H1 (cell line): ENCODE measurements at regions not wholly inside any gene's neighbourhood (a gene's known extent, or its start where the extent isn't known, plus 50 kb on each side); places are given as distances from the start of the nearest gene placed in this dataset.

Experiments used
- CTCF ChIA-PET: fragments of 300-600 bp; sonication (Branson Sonifier 250); formaldehyde crosslinking; loops from one replicate; lab custom pipeline; 2021; ENCODE audit not compliant: partially characterized antibody; lab: Charles Lee
- POLR2A ChIA-PET: fragments of 300-600 bp; sonication (Branson Sonifier 250); formaldehyde crosslinking; loops from one replicate; lab custom pipeline; 2021; ENCODE audit warnings: inconsistent platforms; ENCODE audit not compliant: partially characterized antibody; lab: Charles Lee
- DNase-seq, 2 experiments: peaks; one replicate each; pipeline versions ENCODE4 v3.0.0 to v3.0.0-alpha.2; 2010 to 2022; ENCODE audit warnings: low spot score in 2 of 2, low read depth in 1 of 2, mixed read lengths in 1 of 2
- FAIRE-seq: peaks from 2 replicates; lab custom pipeline; 2011; peaks lifted over from hg19 to GRCh38; lab: Jason Lieb, UNC
- H2AFZ ChIP-seq: 2 replicates; pipeline ENCODE4 v1.8.1; 2012; ENCODE audit warnings: low read length, inconsistent platforms
- H2AK5ac ChIP-seq: 2 replicates; pipeline ENCODE4 v1.6.1; 2013; ENCODE audit warnings: low read depth, low read length
- H2BK120ac ChIP-seq: replicated peaks from 2 replicates; pipeline ENCODE3; 2013; ENCODE audit warnings: low read depth, low read length, inconsistent platforms
- H2BK12ac ChIP-seq: 2 replicates; pipeline ENCODE4 v1.6.1; 2013; ENCODE audit warnings: low read depth, low read length
- H2BK15ac ChIP-seq: 2 replicates; pipeline ENCODE4 v1.6.1; 2013; ENCODE audit warnings: low read length
- H2BK20ac ChIP-seq: 2 replicates; pipeline ENCODE4 v1.6.1; 2013; ENCODE audit warnings: low read length
- H2BK5ac ChIP-seq: 2 replicates; pipeline ENCODE4 v1.6.1; 2013; ENCODE audit warnings: low read depth, low read length
- H3K14ac ChIP-seq: 2 replicates; pipeline ENCODE4 v1.6.1; 2013; ENCODE audit warnings: inconsistent platforms; ENCODE audit not compliant: insufficient read length
- H3K18ac ChIP-seq: 2 replicates; pipeline ENCODE4 v1.6.1; 2013; ENCODE audit warnings: low read length; ENCODE audit errors: extremely low read depth
- H3K23ac ChIP-seq: 2 replicates; pipeline ENCODE4 v1.6.1; 2013; ENCODE audit warnings: inconsistent platforms; ENCODE audit not compliant: insufficient read length
- H3K23me2 ChIP-seq: 2 replicates; pipeline ENCODE4 v1.6.1; 2013; ENCODE audit warnings: low read depth, low read length
- H3K27ac ChIP-seq: 2 replicates; pipeline ENCODE4 v1.6.1; 2011; ENCODE audit warnings: low read depth, low read length, inconsistent platforms
- H3K27me3 ChIP-seq, 4 experiments: replicated peaks in 1 of 4; 1 replicate in 1 of 4; 2 replicates in 3 of 4; pipeline versions ENCODE4 v1.6.1 to v1.8.1; 2011 to 2013; ENCODE audit warnings: low read length in 3 of 4, mild to moderate bottlenecking in 3 of 4, inconsistent platforms in 2 of 4, mixed read lengths in 2 of 4, moderate library complexity in 1 of 4; ENCODE audit not compliant: control insufficient read depth in 3 of 4, insufficient read depth in 3 of 4; ENCODE audit errors: extremely low read depth in 1 of 4
- H3K36me3 ChIP-seq, 4 experiments: 2 replicates each; pipeline versions ENCODE4 v1.6.1 to v1.8.1; 2011 to 2013; ENCODE audit warnings: mild to moderate bottlenecking in 4 of 4, low read length in 3 of 4, moderate library complexity in 2 of 4, control low read depth in 1 of 4, inconsistent platforms in 1 of 4; ENCODE audit not compliant: insufficient read depth in 4 of 4, control insufficient read depth in 2 of 4
- H3K4ac ChIP-seq: replicated peaks from 2 replicates; pipeline ENCODE3; 2013; ENCODE audit warnings: low read length, low read depth, mixed read lengths, inconsistent platforms; ENCODE audit not compliant: insufficient read length
- H3K4me1 ChIP-seq, 4 experiments: replicated peaks in 1 of 4; 1 replicate in 1 of 4; 2 replicates in 3 of 4; pipeline versions ENCODE4 v1.6.1 to v1.8.1; 2011 to 2013; ENCODE audit warnings: low read length in 3 of 4, inconsistent platforms in 2 of 4, mixed read lengths in 1 of 4; ENCODE audit not compliant: insufficient read depth in 4 of 4, control insufficient read depth in 3 of 4
- H3K4me2 ChIP-seq, 2 experiments: 2 replicates each; pipeline versions ENCODE4 v1.6.1 to v1.8.1; 2011 to 2013; ENCODE audit warnings: low read depth in 2 of 2, low read length in 2 of 2, control low read depth in 1 of 2, inconsistent platforms in 1 of 2, mild to moderate bottlenecking in 1 of 2; ENCODE audit not compliant: insufficient read depth in 1 of 2
- H3K4me3 ChIP-seq, 4 experiments: fragments of 200-600, 300-600 bp in 1 of 4; sonication (generic), shearing (Covaris generic), sonication (Bioruptor Twin) in 1 of 4; 2 replicates each; pipeline versions ENCODE4 v1.5.1 to v1.8.1; 2011 to 2016; ENCODE audit warnings: low read length in 4 of 4, low read depth in 3 of 4, control low read depth in 2 of 4, inconsistent platforms in 2 of 4, mild to moderate bottlenecking in 2 of 4, mixed read lengths in 1 of 4, moderate library complexity in 1 of 4; ENCODE audit not compliant: insufficient read depth in 2 of 4; ENCODE audit errors: extremely low read depth in 1 of 4
- H3K56ac ChIP-seq: replicated peaks from 2 replicates; pipeline ENCODE3; 2013; ENCODE audit warnings: low read depth, mild to moderate bottlenecking, mixed read lengths, low read length, inconsistent platforms; ENCODE audit not compliant: insufficient read length
- H3K79me1 ChIP-seq: 2 replicates; pipeline ENCODE4 v1.6.1; 2013; ENCODE audit warnings: low read depth, low read length, control low read depth
- H3K79me2 ChIP-seq, 2 experiments: 2 replicates each; pipeline versions ENCODE4 v1.6.1 to v1.8.1; 2012 to 2013; ENCODE audit warnings: low read length in 2 of 2, mild to moderate bottlenecking in 2 of 2, inconsistent platforms in 1 of 2; ENCODE audit not compliant: insufficient read depth in 2 of 2, control insufficient read depth in 1 of 2
- H3K9ac ChIP-seq, 4 experiments: replicated peaks in 1 of 4; 1 replicate in 1 of 4; 2 replicates in 3 of 4; pipeline versions ENCODE4 v1.6.1 to v1.8.1; 2011 to 2013; ENCODE audit warnings: low read depth in 3 of 4, low read length in 3 of 4, control low read depth in 2 of 4, mild to moderate bottlenecking in 2 of 4, moderate library complexity in 2 of 4, inconsistent platforms in 1 of 4; ENCODE audit errors: extremely low read depth in 1 of 4
- H3K9me3 ChIP-seq, 2 experiments: 2 replicates each; pipeline versions ENCODE4 v1.6.1 to v1.8.1; 2012 to 2013; ENCODE audit warnings: mild to moderate bottlenecking in 2 of 2, moderate library complexity in 2 of 2, control low read depth in 1 of 2, inconsistent platforms in 1 of 2, low read depth in 1 of 2, low read length in 1 of 2, mixed read lengths in 1 of 2; ENCODE audit not compliant: insufficient read depth in 2 of 2
- H4K20me1 ChIP-seq, 2 experiments: replicated peaks in 1 of 2; 2 replicates each; pipeline versions ENCODE3 to v1.8.1; 2011 to 2013; ENCODE audit warnings: inconsistent platforms in 2 of 2, low read length in 2 of 2, mild to moderate bottlenecking in 1 of 2; ENCODE audit not compliant: insufficient read depth in 2 of 2, control insufficient read depth in 1 of 2
- H4K5ac ChIP-seq: 2 replicates; pipeline ENCODE4 v1.6.1; 2013; ENCODE audit warnings: low read length, low read depth, mixed read lengths, inconsistent platforms; ENCODE audit not compliant: insufficient read length
- H4K8ac ChIP-seq: 2 replicates; pipeline ENCODE4 v1.8.0; 2013; ENCODE audit warnings: mild to moderate bottlenecking, moderate library complexity, low read length, inconsistent platforms; ENCODE audit not compliant: insufficient read depth; ENCODE audit errors: extremely low read depth
- H4K91ac ChIP-seq: replicated peaks from 2 replicates; pipeline ENCODE3; 2013; ENCODE audit warnings: low read length, mixed read lengths, inconsistent platforms; ENCODE audit not compliant: insufficient read length
- EGR1 ChIP-seq: IDR thresholded peaks from 2 replicates; pipeline ENCODE4 v1.6.1; 2011; ENCODE audit warnings: low read depth, low read length, borderline replicate concordance
- KDM4A ChIP-seq: IDR thresholded peaks from one replicate; pipeline ENCODE4 v1.7.1; 2012; ENCODE audit warnings: low read depth, mild to moderate bottlenecking, moderate library complexity, low read length, inconsistent platforms; ENCODE audit not compliant: severe bottlenecking
- WGBS, 2 experiments: shearing (Covaris generic) in 1 of 2; methylation state at CpG; one replicate each; pipeline versions ENCODE4 v1.1.6 to v1.1.7; 2013 to 2015; ENCODE audit warnings: low lambda C conversion rate in 2 of 2, mixed read lengths in 2 of 2, inconsistent platforms in 1 of 2, low coverage in 1 of 2, missing lambda C conversion rate in 1 of 2; ENCODE audit not compliant: insufficient replicate concordance in 2 of 2, insufficient coverage in 1 of 2, insufficient read length in 1 of 2; ENCODE audit errors: extremely low coverage in 1 of 2, missing lambda C conversion rate in 1 of 2; 5-methylcytosine and 5-hydroxymethylcytosine counted together

GRCh38 chr18:22682720-22683119 is 250.4 kb upstream of the RBBP8 start:
- FAIRE-seq (no peak), DNase-seq (no peak)
- no peak overlapping the region for H3K4me2 ChIP-seq
- H4K8ac ChIP-seq = no peak overlapping the region
- ChIA-PET CTCF (no interaction called here), POLR2A (no interaction called here)
- H3K27me3 ChIP-seq = no peaks in the 10 kb centered on the region
- H3K9me3 ChIP-seq = peaks cover 8 to 9% of the 10 kb centered on the region in 2 experiments; a peak in 3 of 4 replicates
- no peak overlapping the region for H2BK5ac ChIP-seq
- H3K79me2 ChIP-seq = no peaks in the 10 kb centered on the region
- no peak overlapping the region for H2AFZ ChIP-seq
- H2AK5ac ChIP-seq = no peak overlapping the region
- H3K9ac ChIP-seq = no peak overlapping the region
- no peak overlapping the region for H4K5ac ChIP-seq
- H3K23me2 ChIP-seq = no peaks in the 10 kb centered on the region
- H3K36me3 ChIP-seq = no peaks in the 10 kb centered on the region; a peak in 1 of 8 replicates
- H3K4ac ChIP-seq = no peak overlapping the region
- no peak overlapping the region for H3K23ac ChIP-seq
- H2BK15ac ChIP-seq = no peak overlapping the region
- no peak overlapping the region for H2BK12ac ChIP-seq
- H3K14ac ChIP-seq = no peak overlapping the region
- H3K27ac ChIP-seq = no peak overlapping the region
- no peaks in the 10 kb centered on the region for H4K20me1 ChIP-seq
- no peak overlapping the region for H3K18ac ChIP-seq
- WGBS, 2 experiments = 79% methylated on average over 1 of the region's 1 CpG; no CpG with 5 or more reads in 1 of the 2 experiments
- TF ChIP-seq KDM4A = no peak
- no peak for TF ChIP-seq EGR1
- H4K91ac ChIP-seq = no peak overlapping the region
- H3K4me1 ChIP-seq = no peaks in the 10 kb centered on the region
- no peak overlapping the region for H3K56ac ChIP-seq
- H3K4me3 ChIP-seq = no peak overlapping the region
- H3K79me1 ChIP-seq = no peaks in the 10 kb centered on the region
- H2BK120ac ChIP-seq = no peak overlapping the region
- no peak overlapping the region for H2BK20ac ChIP-seq
